ENCODE measurements at regions not wholly inside any gene's neighbourhood (a gene's known extent, or its start where the extent isn't known, plus 50 kb on each side); places are given as distances from the start of the nearest gene placed in this dataset.
"Not testable (repeated sequence)": the region's sequence is repeated elsewhere in the genome, so short reads cannot be mapped to it uniquely, and the experiment has no call there.

DNA sequence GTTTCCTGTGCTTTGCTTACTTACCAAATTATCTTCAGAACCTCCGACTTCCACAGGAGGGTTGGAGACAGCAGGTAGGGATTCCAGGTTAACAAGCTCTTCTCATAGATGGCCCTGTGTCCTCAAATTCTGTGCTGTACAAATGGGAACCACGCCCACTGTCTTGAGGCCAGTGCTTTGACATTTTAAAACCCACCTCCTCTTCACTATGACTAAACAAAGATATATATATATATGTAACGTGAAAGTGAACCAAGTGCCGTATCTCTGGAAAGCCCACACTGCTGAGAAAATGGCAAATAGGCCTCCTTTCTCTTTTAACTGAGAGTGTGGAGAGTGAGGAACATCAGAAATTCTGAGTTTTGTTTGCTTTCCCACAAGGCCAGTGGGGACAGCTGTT lies 99.6 kb downstream of the ZBTB18 start:
- TF ChIP-seq, protein P1, sequence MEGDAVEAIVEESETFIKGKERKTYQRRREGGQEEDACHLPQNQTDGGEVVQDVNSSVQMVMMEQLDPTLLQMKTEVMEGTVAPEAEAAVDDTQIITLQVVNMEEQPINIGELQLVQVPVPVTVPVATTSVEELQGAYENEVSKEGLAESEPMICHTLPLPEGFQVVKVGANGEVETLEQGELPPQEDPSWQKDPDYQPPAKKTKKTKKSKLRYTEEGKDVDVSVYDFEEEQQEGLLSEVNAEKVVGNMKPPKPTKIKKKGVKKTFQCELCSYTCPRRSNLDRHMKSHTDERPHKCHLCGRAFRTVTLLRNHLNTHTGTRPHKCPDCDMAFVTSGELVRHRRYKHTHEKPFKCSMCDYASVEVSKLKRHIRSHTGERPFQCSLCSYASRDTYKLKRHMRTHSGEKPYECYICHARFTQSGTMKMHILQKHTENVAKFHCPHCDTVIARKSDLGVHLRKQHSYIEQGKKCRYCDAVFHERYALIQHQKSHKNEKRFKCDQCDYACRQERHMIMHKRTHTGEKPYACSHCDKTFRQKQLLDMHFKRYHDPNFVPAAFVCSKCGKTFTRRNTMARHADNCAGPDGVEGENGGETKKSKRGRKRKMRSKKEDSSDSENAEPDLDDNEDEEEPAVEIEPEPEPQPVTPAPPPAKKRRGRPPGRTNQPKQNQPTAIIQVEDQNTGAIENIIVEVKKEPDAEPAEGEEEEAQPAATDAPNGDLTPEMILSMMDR (IDR thresholded peaks at IDR 0.05), result no peak
- intact Hi-C loops (cut with DNase I, micrococcal nuclease), result no loop called here
- Histone ChIP-seq H3K4me1 (ENCODE audit: low read depth) (peaks cover 3% of the 10 kb centered on the region), H3K9me3 (no peaks in the 10 kb centered on the region), H3K36me3 (ENCODE audit: low read depth) (no peaks in the 10 kb centered on the region), H3K4me3 (no peak overlapping the region)
- DNase-seq, result no peak
- no peak for ATAC-seq

DNA sequence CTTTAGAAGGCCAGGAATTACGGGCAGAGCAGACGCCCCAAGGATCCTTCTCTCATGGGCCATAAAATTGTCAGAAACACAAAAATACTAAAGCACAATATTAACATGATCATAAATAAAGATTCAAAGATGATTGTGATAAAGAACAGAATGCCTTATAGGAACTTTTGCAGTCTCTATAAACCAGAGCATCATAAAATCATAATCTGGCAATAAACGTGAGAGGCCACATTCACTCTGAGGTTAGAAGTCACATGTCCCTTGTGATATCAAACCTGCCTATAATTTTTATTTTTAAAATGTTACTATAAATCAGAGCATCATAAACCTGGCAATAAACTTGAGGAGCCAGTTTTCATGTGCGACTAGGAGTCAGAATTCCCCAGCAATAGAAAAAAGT lies 100.5 kb downstream of the ZBTB18 start:
- TF ChIP-seq, protein P1 (IDR thresholded peaks at IDR 0.05), result no peak
- ATAC-seq (peak; percentile 66), DNase-seq (no peak)
- Histone ChIP-seq H3K4me3 (no peak overlapping the region), H3K4me1 (ENCODE audit: low read depth) (peaks cover 3% of the 10 kb centered on the region), H3K9me3 (no peaks in the 10 kb centered on the region), H3K36me3 (ENCODE audit: low read depth) (no peaks in the 10 kb centered on the region)
- intact Hi-C loops (cut with DNase I, micrococcal nuclease), result no loop called here

DNA sequence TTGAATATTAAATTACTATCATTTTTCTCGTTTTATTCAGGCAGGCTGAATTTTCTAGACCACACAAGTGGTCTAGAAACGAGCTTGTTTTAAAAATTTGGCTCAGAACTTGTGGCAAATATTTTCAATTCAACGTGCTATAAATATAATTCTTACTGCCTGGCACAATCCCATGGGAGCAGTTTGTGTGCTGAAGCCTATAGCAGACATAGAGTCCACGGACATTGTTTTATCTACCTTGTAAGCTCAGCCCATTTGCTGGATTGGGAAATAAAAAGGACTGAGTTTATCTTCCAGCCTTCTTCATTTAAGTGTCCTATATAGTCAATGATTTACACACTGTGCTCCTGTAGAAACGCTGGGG lies 103.4 kb downstream of the ZBTB18 start:
- intact Hi-C loops (cut with DNase I, micrococcal nuclease), result no loop called here
- no peaks in the 10 kb centered on the region for H3K36me3 ChIP-seq (ENCODE audit: low read depth)
- no peak for DNase-seq
- ATAC-seq, result no peak
- H3K4me3 ChIP-seq, result no peak overlapping the region
- no peaks in the 10 kb centered on the region for H3K9me3 ChIP-seq
- peaks cover 3% of the 10 kb centered on the region for H3K4me1 ChIP-seq (ENCODE audit: low read depth)
- TF ChIP-seq, protein P1 (IDR thresholded peaks at IDR 0.05), result no peak

DNA sequence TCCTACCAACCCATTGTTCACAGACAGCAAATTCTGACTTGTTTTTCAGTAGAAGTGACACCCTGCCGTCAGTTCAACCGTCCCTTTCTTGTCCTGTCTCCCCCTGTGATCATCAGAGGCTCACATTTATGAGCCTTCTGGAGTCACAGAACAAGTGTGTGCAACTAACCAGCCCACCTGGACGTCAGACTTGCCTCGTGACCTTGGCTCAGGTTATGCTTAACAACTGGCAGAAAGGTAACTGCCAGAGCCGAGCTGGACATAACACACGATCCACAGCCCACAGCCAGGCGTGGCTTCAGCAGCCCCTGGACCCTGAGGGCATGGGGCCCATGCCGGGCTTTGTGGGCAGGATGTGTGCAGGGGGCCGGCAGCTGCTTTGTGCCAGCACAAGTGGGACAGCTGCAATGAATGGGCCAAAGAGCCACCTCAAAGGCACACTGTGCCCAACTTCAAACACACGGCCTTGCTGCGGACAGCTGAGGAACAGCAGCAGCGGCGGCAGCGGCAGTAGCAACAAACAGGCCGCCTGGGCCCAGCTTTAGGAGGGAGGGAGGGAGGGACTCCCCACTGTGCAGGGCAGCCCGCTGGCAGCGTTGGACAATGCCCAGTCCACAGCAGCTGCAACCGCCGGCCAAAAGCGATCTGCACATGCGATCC lies 103.9 kb downstream of the ZBTB18 start:
- DNase-seq (no peak), ATAC-seq (peak; percentile 32)

DNA sequence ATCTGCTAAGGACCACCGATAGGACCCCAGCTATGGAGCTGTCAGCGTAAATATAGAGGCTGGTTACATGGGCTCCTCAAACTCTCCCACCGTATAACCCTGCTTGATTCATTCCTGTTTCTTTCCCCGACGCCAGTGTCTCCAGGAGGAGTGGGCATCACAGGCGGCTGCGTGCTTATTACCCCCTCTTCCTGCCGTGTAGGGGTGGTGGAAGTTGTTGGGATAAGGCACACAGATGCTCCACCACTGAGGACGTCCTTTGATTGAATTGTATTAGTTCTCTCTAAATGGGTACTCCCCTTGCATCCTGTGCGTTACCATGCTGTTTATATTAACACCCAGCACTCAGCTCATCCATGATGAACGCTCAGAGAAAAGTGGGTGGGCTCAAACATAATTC lies 104.6 kb downstream of the ZBTB18 start:
- no peak for DNase-seq

More for the DNA sequence above, 103.9 kb downstream of the ZBTB18 start:
- intact Hi-C loops (cut with DNase I, micrococcal nuclease), result no loop called here
- TF ChIP-seq, protein P1 (IDR thresholded peaks at IDR 0.05), result no peak
- Histone ChIP-seq H3K9me3 (no peaks in the 10 kb centered on the region), H3K4me1 (ENCODE audit: low read depth) (peaks cover 3% of the 10 kb centered on the region), H3K4me3 (no peak overlapping the region), H3K36me3 (ENCODE audit: low read depth) (no peaks in the 10 kb centered on the region)

DNA sequence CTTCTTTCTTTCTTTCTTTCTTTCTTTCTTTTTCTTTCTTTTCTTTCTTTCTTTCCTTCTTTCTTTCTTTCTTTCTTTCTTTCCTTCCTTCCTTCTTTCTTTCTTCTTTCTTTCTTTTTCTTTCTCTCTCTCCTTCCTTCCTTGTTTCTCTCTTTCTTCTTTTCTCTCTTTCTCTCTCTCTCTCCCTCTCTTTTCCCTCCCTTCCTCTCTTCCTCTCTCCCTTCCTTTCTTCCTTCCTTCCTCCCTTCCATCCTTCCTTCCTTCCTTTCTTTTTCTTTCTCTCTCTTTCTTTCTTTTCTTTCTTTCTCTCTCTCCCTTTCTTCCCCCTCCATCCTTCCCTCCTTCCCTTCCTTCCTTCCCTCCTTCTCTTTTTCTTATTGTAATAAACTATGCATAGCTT lies 105.5 kb downstream of the ZBTB18 start:
- H3K4me3 ChIP-seq; H3K36me3 ChIP-seq (ENCODE audit: low read depth); H3K4me1 ChIP-seq (ENCODE audit: low read depth); DNase-seq; ATAC-seq; intact Hi-C loops (cut with DNase I, micrococcal nuclease); H3K9me3 ChIP-seq: not testable (repeated sequence)

More for the DNA sequence above, 104.6 kb downstream of the ZBTB18 start:
- H3K4me3 ChIP-seq, result no peak overlapping the region
- no peaks in the 10 kb centered on the region for H3K9me3 ChIP-seq
- H3K36me3 ChIP-seq (ENCODE audit: low read depth), result no peaks in the 10 kb centered on the region
- ATAC-seq, result no peak
- TF ChIP-seq, protein P1 (IDR thresholded peaks at IDR 0.05), result no peak
- H3K4me1 ChIP-seq (ENCODE audit: low read depth), result peaks cover 3% of the 10 kb centered on the region
- intact Hi-C loops (cut with DNase I, micrococcal nuclease), result no loop called here
